GM12891 (cell line): ENCODE measurements at regions not wholly inside any gene's neighbourhood (a gene's known extent, or its start where the extent isn't known, plus 50 kb on each side); places are given as distances from the start of the nearest gene placed in this dataset.

Source experiments
- PAX5 ChIP-seq: IDR thresholded peaks from 2 replicates; pipeline ENCODE4 v1.6.1; 2011; ENCODE audit warnings: low read length, moderate library complexity, mild to moderate bottlenecking; ENCODE audit not compliant: insufficient read depth, severe bottlenecking
- POLR2A ChIP-seq: IDR thresholded peaks from 2 replicates; pipeline ENCODE4 v1.6.1; 2011; ENCODE audit warnings: low read depth, low read length, control low read depth
- POLR2AphosphoS5 ChIP-seq: IDR thresholded peaks from 2 replicates; pipeline ENCODE4 v1.6.1; 2011; ENCODE audit warnings: low read depth, low read length, control low read depth
- POU2F2 ChIP-seq: IDR thresholded peaks from 2 replicates; pipeline ENCODE4 v1.6.1; 2011; ENCODE audit warnings: low read depth, mild to moderate bottlenecking, control low read depth, low read length, moderate library complexity
- SPI1 ChIP-seq: IDR thresholded peaks from 2 replicates; pipeline ENCODE4 v1.6.1; 2011; ENCODE audit warnings: low read depth, low read length, control low read depth
- TAF1 ChIP-seq: IDR thresholded peaks from 2 replicates; pipeline ENCODE4 v1.6.1; 2011; ENCODE audit warnings: low read depth, low read length, control low read depth

- TF ChIP-seq POLR2A (no peak), POLR2AphosphoS5 (no peak), TAF1 (no peak), SPI1 (no peak), PAX5 (no peak), POU2F2 (no peak)
These were observed 166.5 kb upstream of the MYLIP start for GRCh38 chr6:15962449-15962764.
